ENCODE measurements at regions not wholly inside any gene's neighbourhood (a gene's known extent, or its start where the extent isn't known, plus 50 kb on each side); places are given as distances from the start of the nearest gene placed in this dataset.

GRCh38 chr5:26012078-26012477, 1026.3 kb downstream of the CDH9 start:
- ChIA-PET POLR2A (no interaction called here), RAD21 (ENCODE audit: unreplicated experiment) (interaction anchor here (0.6 kb wide), 1 partner anchor 256 kb away, joined by 3 read pairs; no protein-coding TSS in a partner anchor), SMC1A (ENCODE audit: uncharacterized antibody, unreplicated experiment) (interaction anchor here (1.0 kb wide), 1 partner anchor 46 kb away, joined by 3 read pairs; no protein-coding TSS in a partner anchor), CTCF (no interaction called here)
- 6% methylated on average over 1 of the region's 1 CpG for WGBS (ENCODE audit: insufficient coverage, insufficient replicate concordance, low lambda C conversion rate, missing lambda C conversion rate)
- no peak for TF ChIP-seq POLR2A (IDR thresholded peaks at IDR 0.05; ENCODE audit: low read depth, low read length)
- no peak for TF ChIP-seq POU2F2 (IDR thresholded peaks at IDR 0.05; ENCODE audit: borderline replicate concordance, low read depth, low read length)
- TF ChIP-seq JUNB (IDR thresholded peaks at IDR 0.05) = no peak
- TF ChIP-seq HCFC1 (IDR thresholded peaks at IDR 0.05; ENCODE audit: low read length) = no peak
- TF ChIP-seq JUND (IDR thresholded peaks at IDR 0.05; ENCODE audit: low read depth, low read length) = no peak
- TF ChIP-seq ZBTB11 (CRISPR knock-in tag; IDR thresholded peaks at IDR 0.05) = no peak
- no peak for TF ChIP-seq MYC (IDR thresholded peaks at IDR 0.05; ENCODE audit: insufficient read depth, insufficient read length, insufficient replicate concordance, low read length, severe bottlenecking)
- TF ChIP-seq TCF7 (IDR thresholded peaks at IDR 0.05; ENCODE audit: borderline replicate concordance) = no peak
- TF ChIP-seq SREBF1 (IDR thresholded peaks at IDR 0.05; ENCODE audit: low read length) = no peak
- TF ChIP-seq RAD21 (IDR thresholded peaks at IDR 0.05; ENCODE audit: insufficient read depth, low read depth, low read length) = no peak
- no peak for TF ChIP-seq TBL1XR1 (IDR thresholded peaks at IDR 0.05; ENCODE audit: low read depth, low read length)
- TF ChIP-seq ZNF207 (IDR thresholded peaks at IDR 0.05; ENCODE audit: borderline replicate concordance) = no peak
- intact Hi-C loops (cut with micrococcal nuclease; ENCODE audit: unreplicated experiment) (no loop called here), in situ Hi-C loops (cut with MboI) (no loop called here)
- Histone ChIP-seq H3K36me3 (ENCODE audit: control insufficient read depth in 2 of 2, insufficient read depth in 2 of 2, low read length in 1 of 2) (no peaks in the 10 kb centered on the region), H3K79me2 (ENCODE audit: control insufficient read depth, insufficient read depth, low read length) (no peaks in the 10 kb centered on the region), H4K20me1 (ENCODE audit: control insufficient read depth, insufficient read depth) (no peaks in the 10 kb centered on the region), H3K4me3 (no peak overlapping the region), H3K4me2 (ENCODE audit: control insufficient read depth, insufficient read depth) (no peak overlapping the region), H3K9ac (ENCODE audit: control insufficient read depth, insufficient read depth, low read length) (no peak overlapping the region), H3K27me3 (replicated peaks in 1 of 2; ENCODE audit: control insufficient read depth in 2 of 2, insufficient read depth in 2 of 2, low read length in 1 of 2) (no peaks in the 10 kb centered on the region), H3K27ac (ENCODE audit: control insufficient read depth, insufficient read depth) (no peak overlapping the region), H3K4me1 (ENCODE audit: control insufficient read depth, insufficient read depth, low read length) (no peaks in the 10 kb centered on the region), H3K9me3 (replicated peaks; ENCODE audit: control insufficient read depth, insufficient read depth, low read length) (no peaks in the 10 kb centered on the region), H2AFZ (ENCODE audit: control insufficient read depth, low read depth, low read length) (no peak overlapping the region)
- ATAC-seq (no peak), DNase-seq (ENCODE audit: low read depth, low spot score) (no peak), FAIRE-seq (no peak)
- BruUV-seq (replicated peaks) = no TSS peak
